ENCODE measurements at regions not wholly inside any gene's neighbourhood (a gene's known extent, or its start where the extent isn't known, plus 50 kb on each side); places are given as distances from the start of the nearest gene placed in this dataset.

- Histone ChIP-seq H3K9ac (ENCODE audit: low read depth, low read length) (no peak overlapping the region), H3K36me3 (ENCODE audit: control insufficient read depth, insufficient read depth, low read length) (no peaks in the 10 kb centered on the region), H3K27me3 (ENCODE audit: control insufficient read depth, insufficient read depth, low read length) (no peaks in the 10 kb centered on the region), H3K4me3 (ENCODE audit: low read depth, low read length) (no peak overlapping the region), H3K4me1 (ENCODE audit: control insufficient read depth, insufficient read depth, low read length) (no peaks in the 10 kb centered on the region), H3K9me3 (ENCODE audit: control insufficient read depth, insufficient read depth, low read length) (no peaks in the 10 kb centered on the region)
These were observed 298.4 kb upstream of the CADM1 start for GRCh38 chr11:115802641-115803040.

DNA sequence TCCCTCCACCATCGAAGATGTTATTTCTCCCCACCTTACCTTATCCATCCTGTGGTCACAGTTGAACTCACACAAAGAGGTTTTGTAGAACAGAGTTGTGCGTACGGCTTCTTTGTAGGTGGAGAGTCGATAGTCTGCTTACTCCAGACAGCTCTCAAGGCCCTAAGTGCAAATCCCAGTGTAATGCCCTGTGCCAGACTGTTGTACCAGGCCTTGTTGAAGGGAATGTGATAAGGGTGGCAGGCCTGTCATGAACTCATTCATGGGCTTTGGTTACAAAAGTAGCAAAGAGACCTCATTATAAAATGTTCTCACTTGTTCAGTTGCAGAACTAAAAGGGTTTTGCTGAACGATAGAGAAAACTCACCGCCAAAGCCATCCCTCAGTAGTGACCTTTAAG lies 288.7 kb upstream of the CADM1 start:
- no peaks in the 10 kb centered on the region for H3K27me3 ChIP-seq (ENCODE audit: control insufficient read depth, insufficient read depth, low read length)
- H3K36me3 ChIP-seq (ENCODE audit: control insufficient read depth, insufficient read depth, low read length), result no peaks in the 10 kb centered on the region
- no peaks in the 10 kb centered on the region for H3K4me1 ChIP-seq (ENCODE audit: control insufficient read depth, insufficient read depth, low read length)
- no peaks in the 10 kb centered on the region for H3K9me3 ChIP-seq (ENCODE audit: control insufficient read depth, insufficient read depth, low read length)
- H3K4me3 ChIP-seq (ENCODE audit: low read depth, low read length), result no peak overlapping the region
- H3K9ac ChIP-seq (ENCODE audit: low read depth, low read length), result no peak overlapping the region

GRCh38 chr11:115787302-115787701 lies 283.1 kb upstream of the CADM1 start:
- Histone ChIP-seq H3K4me3 (ENCODE audit: low read depth, low read length) (no peak overlapping the region), H3K9me3 (ENCODE audit: control insufficient read depth, insufficient read depth, low read length) (no peaks in the 10 kb centered on the region), H3K4me1 (ENCODE audit: control insufficient read depth, insufficient read depth, low read length) (no peaks in the 10 kb centered on the region), H3K27me3 (ENCODE audit: control insufficient read depth, insufficient read depth, low read length) (no peaks in the 10 kb centered on the region), H3K36me3 (ENCODE audit: control insufficient read depth, insufficient read depth, low read length) (no peaks in the 10 kb centered on the region), H3K9ac (ENCODE audit: low read depth, low read length) (no peak overlapping the region)

DNA sequence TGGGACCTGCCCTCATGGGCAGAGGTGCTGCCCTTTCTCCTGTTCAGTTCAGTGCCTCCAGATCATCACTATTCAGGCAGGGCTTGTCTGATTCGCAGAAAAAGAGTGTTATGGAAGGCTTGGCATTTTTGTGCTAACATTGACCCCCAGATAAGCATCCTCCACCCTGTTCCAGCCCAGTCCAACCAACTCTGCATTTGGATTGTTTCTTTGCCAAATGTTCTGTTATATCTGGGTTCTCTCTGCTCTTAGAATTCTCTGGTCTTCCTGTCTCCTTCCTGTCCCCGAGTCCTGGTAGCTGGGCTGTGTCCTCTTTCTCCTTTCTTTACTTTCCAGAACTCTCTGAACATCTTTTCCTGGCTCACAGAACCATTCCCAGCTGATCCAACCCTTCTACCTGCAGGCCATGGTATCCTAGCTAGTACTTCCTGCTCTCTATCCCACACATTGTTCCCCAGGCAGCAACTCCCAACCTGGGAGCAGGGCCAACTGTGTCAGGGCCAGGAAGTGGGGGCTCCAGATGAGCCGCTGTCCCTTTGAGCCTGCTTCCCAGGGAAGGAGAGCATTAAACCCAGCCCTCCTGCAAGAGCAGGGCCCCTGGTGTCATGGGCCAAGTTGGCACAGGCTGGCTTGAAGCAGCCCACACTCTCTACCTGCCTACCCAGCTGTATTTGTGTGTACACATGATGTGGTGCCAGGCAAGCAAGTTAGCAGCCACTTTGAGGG lies 280.7 kb upstream of the CADM1 start:
- Histone ChIP-seq H3K27me3 (ENCODE audit: control insufficient read depth, insufficient read depth, low read length) (no peaks in the 10 kb centered on the region), H3K9me3 (ENCODE audit: control insufficient read depth, insufficient read depth, low read length) (no peaks in the 10 kb centered on the region)

DNA sequence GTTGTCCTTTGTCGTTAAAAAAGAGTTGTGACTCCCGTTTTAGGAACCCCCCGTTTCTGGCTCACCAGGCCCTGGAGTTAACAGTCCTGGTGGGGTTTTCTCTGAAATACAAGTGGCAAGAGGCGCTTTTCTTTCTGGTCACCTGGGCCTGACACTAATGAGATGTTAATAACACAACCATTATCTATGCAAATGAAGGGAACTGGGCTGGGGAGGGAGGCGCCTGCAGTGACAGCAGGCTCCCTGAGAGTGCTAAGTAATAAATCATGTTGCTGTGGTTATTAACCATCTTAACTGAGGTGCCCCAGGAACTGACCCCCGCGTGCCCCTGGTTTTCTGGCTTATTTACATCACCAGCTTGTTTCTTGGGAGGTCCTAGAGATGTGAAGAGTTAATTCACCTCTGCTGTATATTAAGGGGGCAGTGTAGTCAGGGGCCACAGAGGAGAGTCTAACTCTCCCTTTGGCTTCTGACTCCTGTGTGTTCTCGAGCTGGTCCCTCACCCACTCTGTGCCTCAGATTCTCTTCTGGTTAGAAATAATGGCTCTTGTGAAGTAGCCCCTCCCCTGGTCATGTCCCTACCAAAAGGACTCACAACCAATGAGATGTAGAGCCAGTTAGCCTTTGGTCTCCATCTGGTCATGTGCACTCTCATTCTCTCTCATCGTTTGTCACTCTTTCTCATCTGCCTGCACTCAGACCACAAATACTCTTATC lies 276.6 kb upstream of the CADM1 start:
- H3K9ac ChIP-seq (ENCODE audit: low read depth, low read length), result no peak overlapping the region
- H3K4me1 ChIP-seq (ENCODE audit: control insufficient read depth, insufficient read depth, low read length), result peaks cover 4% of the 10 kb centered on the region
- H3K36me3 ChIP-seq (ENCODE audit: control insufficient read depth, insufficient read depth, low read length), result no peaks in the 10 kb centered on the region
- no peak overlapping the region for H3K4me3 ChIP-seq (ENCODE audit: low read depth, low read length)
- no peaks in the 10 kb centered on the region for H3K27me3 ChIP-seq (ENCODE audit: control insufficient read depth, insufficient read depth, low read length)
- no peaks in the 10 kb centered on the region for H3K9me3 ChIP-seq (ENCODE audit: control insufficient read depth, insufficient read depth, low read length)

More for the DNA sequence above, 280.7 kb upstream of the CADM1 start:
- H3K9ac ChIP-seq (ENCODE audit: low read depth, low read length), result no peak overlapping the region
- peaks cover 4% of the 10 kb centered on the region for H3K4me1 ChIP-seq (ENCODE audit: control insufficient read depth, insufficient read depth, low read length)
- no peaks in the 10 kb centered on the region for H3K36me3 ChIP-seq (ENCODE audit: control insufficient read depth, insufficient read depth, low read length)
- H3K4me3 ChIP-seq (ENCODE audit: low read depth, low read length), result no peak overlapping the region

GRCh38 chr11:115778928-115779650 lies 274.9 kb upstream of the CADM1 start:
- Histone ChIP-seq H3K36me3 (ENCODE audit: control insufficient read depth, insufficient read depth, low read length) (no peaks in the 10 kb centered on the region), H3K9ac (ENCODE audit: low read depth, low read length) (no peak overlapping the region), H3K9me3 (ENCODE audit: control insufficient read depth, insufficient read depth, low read length) (no peaks in the 10 kb centered on the region), H3K27me3 (ENCODE audit: control insufficient read depth, insufficient read depth, low read length) (no peaks in the 10 kb centered on the region), H3K4me3 (ENCODE audit: low read depth, low read length) (no peak overlapping the region), H3K4me1 (ENCODE audit: control insufficient read depth, insufficient read depth, low read length) (peaks cover 4% of the 10 kb centered on the region)

DNA sequence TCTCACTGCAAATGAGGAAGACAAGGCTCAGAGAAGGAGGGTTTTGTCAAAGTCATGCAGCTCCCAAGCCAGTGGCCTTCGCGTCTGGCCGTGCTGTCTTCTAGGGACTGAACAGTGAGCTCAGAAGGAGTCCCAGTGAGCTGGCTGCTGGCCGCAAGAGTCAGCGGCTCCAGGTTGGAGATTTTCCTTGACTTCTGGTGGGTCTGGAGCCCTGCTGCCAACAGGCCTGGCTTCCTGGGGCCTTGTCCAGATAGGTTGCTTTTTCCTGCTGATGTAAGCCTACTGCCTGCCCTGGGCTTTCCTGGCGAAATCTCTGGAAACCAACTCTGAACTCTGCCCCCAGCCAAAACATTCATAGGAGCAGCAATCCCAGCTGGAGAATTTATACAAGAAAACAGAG lies 272.7 kb upstream of the CADM1 start:
- H3K9me3 ChIP-seq (ENCODE audit: control insufficient read depth, insufficient read depth, low read length), result no peaks in the 10 kb centered on the region
- H3K4me3 ChIP-seq (ENCODE audit: low read depth, low read length), result no peak overlapping the region
- H3K4me1 ChIP-seq (ENCODE audit: control insufficient read depth, insufficient read depth, low read length), result peaks cover 4% of the 10 kb centered on the region
- H3K36me3 ChIP-seq (ENCODE audit: control insufficient read depth, insufficient read depth, low read length), result no peaks in the 10 kb centered on the region
- no peaks in the 10 kb centered on the region for H3K27me3 ChIP-seq (ENCODE audit: control insufficient read depth, insufficient read depth, low read length)
- H3K9ac ChIP-seq (ENCODE audit: low read depth, low read length), result no peak overlapping the region

DNA sequence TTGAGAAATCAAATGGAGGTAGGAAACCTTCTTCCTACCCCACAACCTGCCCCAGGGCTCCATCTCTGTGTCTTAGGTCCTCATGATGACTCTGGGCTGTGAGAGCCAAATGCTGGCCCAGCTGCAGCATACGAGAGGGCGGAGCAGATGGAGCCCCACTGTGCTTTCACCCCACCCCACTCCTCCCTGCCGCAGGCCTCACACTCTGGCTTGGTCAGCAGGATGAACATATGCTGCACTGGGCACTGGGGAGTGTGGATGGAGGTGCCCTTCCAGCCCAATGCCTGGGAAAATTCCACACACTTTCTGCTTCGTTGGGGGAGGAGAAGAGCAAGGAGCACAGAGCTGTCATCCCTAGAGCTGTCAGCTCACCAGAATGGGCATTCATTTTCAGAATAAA lies 271.6 kb upstream of the CADM1 start:
- Histone ChIP-seq H3K4me1 (ENCODE audit: control insufficient read depth, insufficient read depth, low read length) (peaks cover 4% of the 10 kb centered on the region), H3K9ac (ENCODE audit: low read depth, low read length) (no peak overlapping the region), H3K27me3 (ENCODE audit: control insufficient read depth, insufficient read depth, low read length) (no peaks in the 10 kb centered on the region), H3K9me3 (ENCODE audit: control insufficient read depth, insufficient read depth, low read length) (no peaks in the 10 kb centered on the region), H3K4me3 (ENCODE audit: low read depth, low read length) (no peak overlapping the region), H3K36me3 (ENCODE audit: control insufficient read depth, insufficient read depth, low read length) (no peaks in the 10 kb centered on the region)

- no peaks in the 10 kb centered on the region for H3K27me3 ChIP-seq (ENCODE audit: control insufficient read depth, insufficient read depth, low read length)
- H3K4me3 ChIP-seq (ENCODE audit: low read depth, low read length), result no peak overlapping the region
- H3K4me1 ChIP-seq (ENCODE audit: control insufficient read depth, insufficient read depth, low read length), result no peaks in the 10 kb centered on the region
- no peaks in the 10 kb centered on the region for H3K9me3 ChIP-seq (ENCODE audit: control insufficient read depth, insufficient read depth, low read length)
- no peak overlapping the region for H3K9ac ChIP-seq (ENCODE audit: low read depth, low read length)
- no peaks in the 10 kb centered on the region for H3K36me3 ChIP-seq (ENCODE audit: control insufficient read depth, insufficient read depth, low read length)
These were observed 270.5 kb upstream of the CADM1 start for GRCh38 chr11:115774756-115775155.

DNA sequence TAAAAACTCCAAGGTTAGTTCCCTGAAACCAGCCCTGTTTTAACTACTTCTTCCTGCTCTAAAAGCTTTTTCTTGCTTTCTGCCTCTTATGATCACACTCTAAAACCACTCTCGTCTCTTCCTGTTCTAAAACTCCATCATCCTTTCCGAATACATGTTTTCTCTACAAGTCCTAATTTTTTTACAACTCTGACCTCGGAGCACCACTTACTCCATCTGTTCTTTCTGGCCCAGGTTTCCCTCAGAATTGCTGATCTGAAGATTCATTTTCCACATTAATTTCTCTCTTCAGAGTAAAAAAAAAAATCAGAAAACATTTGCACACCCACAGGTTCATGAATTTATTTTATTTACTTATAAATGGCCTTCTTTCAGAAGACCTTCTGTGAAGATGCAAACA lies 265.7 kb upstream of the CADM1 start:
- H3K27me3 ChIP-seq (ENCODE audit: control insufficient read depth, insufficient read depth, low read length), result peaks cover 6% of the 10 kb centered on the region
- H3K9me3 ChIP-seq (ENCODE audit: control insufficient read depth, insufficient read depth, low read length), result no peaks in the 10 kb centered on the region
- H3K9ac ChIP-seq (ENCODE audit: low read depth, low read length), result no peak overlapping the region
- H3K36me3 ChIP-seq (ENCODE audit: control insufficient read depth, insufficient read depth, low read length), result no peaks in the 10 kb centered on the region
- no peak overlapping the region for H3K4me3 ChIP-seq (ENCODE audit: low read depth, low read length)
- H3K4me1 ChIP-seq (ENCODE audit: control insufficient read depth, insufficient read depth, low read length), result no peaks in the 10 kb centered on the region

DNA sequence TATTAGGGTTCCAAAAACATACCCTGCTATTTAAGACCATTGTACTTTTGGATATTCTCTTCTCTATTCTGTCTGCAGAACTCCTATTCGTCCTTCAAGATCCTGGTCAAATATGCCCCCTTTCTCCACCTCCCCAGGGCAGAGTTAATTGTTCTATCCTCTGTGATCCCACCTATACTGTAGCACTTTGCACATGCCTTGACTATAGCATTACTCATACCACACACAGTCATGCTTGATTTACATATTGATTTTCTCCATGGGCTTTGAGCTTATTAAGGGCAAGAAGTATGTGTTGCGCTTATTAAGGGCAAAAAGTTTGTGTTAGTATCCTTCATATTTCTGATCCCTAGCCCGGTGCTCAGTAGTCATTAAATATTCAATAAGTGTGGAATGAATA lies 263.7 kb upstream of the CADM1 start:
- Histone ChIP-seq H3K4me3 (ENCODE audit: low read depth, low read length) (no peak overlapping the region), H3K9me3 (ENCODE audit: control insufficient read depth, insufficient read depth, low read length) (no peaks in the 10 kb centered on the region), H3K27me3 (ENCODE audit: control insufficient read depth, insufficient read depth, low read length) (peaks cover 7% of the 10 kb centered on the region), H3K36me3 (ENCODE audit: control insufficient read depth, insufficient read depth, low read length) (no peaks in the 10 kb centered on the region), H3K4me1 (ENCODE audit: control insufficient read depth, insufficient read depth, low read length) (no peaks in the 10 kb centered on the region), H3K9ac (ENCODE audit: low read depth, low read length) (no peak overlapping the region)
